ENCODE measurements at regions not wholly inside any gene's neighbourhood (a gene's known extent, or its start where the extent isn't known, plus 50 kb on each side); places are given as distances from the start of the nearest gene placed in this dataset.
A peak's percentile ranks its signal among the peaks of the same experiment; 100 is the strongest.

DNA sequence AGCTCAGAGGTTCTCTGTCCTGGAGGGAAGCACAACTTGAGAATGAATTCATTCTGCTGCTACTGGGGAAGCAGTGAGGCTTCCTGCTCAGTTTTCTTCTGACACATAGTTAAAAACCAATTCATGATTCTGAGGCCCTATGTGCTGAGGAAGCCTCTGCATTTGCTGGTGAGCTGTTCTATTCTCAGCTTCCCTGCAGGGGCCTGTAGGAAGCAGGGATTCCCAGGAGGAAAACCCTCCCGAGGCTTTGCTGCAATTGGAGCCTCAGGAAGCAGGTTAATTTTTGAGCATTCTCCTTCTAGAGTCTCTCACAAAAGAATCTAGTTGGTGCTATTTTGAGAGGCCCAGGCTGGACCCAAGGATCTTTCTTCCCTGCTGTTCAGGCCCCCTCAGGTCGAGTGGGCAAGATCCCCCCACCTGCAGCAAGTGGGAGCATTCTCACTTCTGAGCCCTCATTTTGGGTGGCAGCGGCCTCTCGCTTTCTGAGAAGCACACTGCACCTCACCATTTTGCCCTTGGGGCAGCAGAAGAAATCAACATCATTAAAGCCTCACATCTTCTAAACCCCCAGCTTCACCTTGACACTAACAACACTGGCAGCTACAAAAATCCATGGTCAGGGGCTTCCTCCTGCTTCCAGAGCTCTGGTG lies 197.5 kb upstream of the TSC22D2 start:
- Histone ChIP-seq H3K9ac (ENCODE audit: extremely low read depth, insufficient read length, low read length) (no peak overlapping the region), H3K23ac (ENCODE audit: insufficient read length, low read depth, low read length) (no peak overlapping the region), H3K23me2 (ENCODE audit: insufficient read length, low read depth, low read length, poor library complexity, severe bottlenecking) (no peaks in the 10 kb centered on the region), H3K27me3 (ENCODE audit: insufficient read depth, low read length) (no peaks in the 10 kb centered on the region; the same call in 1 of the 2 replicates), H4K5ac (ENCODE audit: insufficient read length, low read depth, low read length) (no peak overlapping the region), H3K79me1 (ENCODE audit: insufficient read depth, low read depth, low read length, poor library complexity, severe bottlenecking) (no peaks in the 10 kb centered on the region), H3K18ac (ENCODE audit: insufficient read length, low read depth, low read length) (no peak overlapping the region), H2AFZ (ENCODE audit: low read length) (peak overlapping the region; percentile 85), H3K9me3 (ENCODE audit: control insufficient read depth, low read depth, low read length) (no peaks in the 10 kb centered on the region), H4K91ac (ENCODE audit: insufficient read length, low read depth, low read length) (no peak overlapping the region), H3K79me2 (ENCODE audit: insufficient read depth, low read length) (no peaks in the 10 kb centered on the region), H3T11ph (ENCODE audit: low read length) (no peak overlapping the region), H2BK5ac (ENCODE audit: insufficient read length, low read length) (no peak overlapping the region), H2BK20ac (ENCODE audit: low read depth, low read length, poor library complexity, severe bottlenecking) (no peak overlapping the region), H3K4ac (ENCODE audit: low read depth, low read length) (no peak overlapping the region), H2BK120ac (ENCODE audit: low read depth, low read length, poor library complexity, severe bottlenecking) (no peak overlapping the region), H2AK5ac (ENCODE audit: insufficient read length, low read length) (no peak overlapping the region), H3K14ac (ENCODE audit: insufficient read depth, low read length) (no peak overlapping the region), H3K4me1 (ENCODE audit: insufficient read depth, low read length) (peaks cover 2% of the 10 kb centered on the region; the same call in 1 of the 2 replicates), H2BK12ac (ENCODE audit: insufficient read length, low read depth, low read length) (no peak overlapping the region), H4K8ac (replicated peaks; ENCODE audit: insufficient read length, low read depth, low read length) (no peak overlapping the region), H3K4me2 (ENCODE audit: insufficient read depth, insufficient read length, low read length) (no peak overlapping the region), H4K20me1 (ENCODE audit: control insufficient read depth, insufficient read depth, insufficient read length) (no peaks in the 10 kb centered on the region), H3K56ac (ENCODE audit: insufficient read length, low read depth, low read length) (no peak overlapping the region), H2BK15ac (ENCODE audit: low read depth, low read length) (no peak overlapping the region), H3K27ac (ENCODE audit: insufficient read length, low read depth, low read length) (no peak overlapping the region)
- peak overlapping the region in 1 of 3 experiments; percentile 63; a peak in 1 of 7 replicates for H3K27ac Mint-ChIP-seq
- peaks cover 15 to 18% of the 10 kb centered on the region in 2 experiments for H3K4me1 Mint-ChIP-seq
- no peak for DNase-seq
- no peaks in the 10 kb centered on the region; the same call in 1 of the 2 replicates for H3K27me3 Mint-ChIP-seq (ENCODE audit: low read depth)
- peaks cover 5 to 16% of the 10 kb centered on the region in 2 experiments; a peak in 4 of 5 replicates for H3K9me3 Mint-ChIP-seq
- H3K4me3 Mint-ChIP-seq, result no peak overlapping the region
- H3K36me3 Mint-ChIP-seq (ENCODE audit: insufficient read depth in 1 of 3, low read depth in 3 of 3), result peaks cover 0 to 14% (median 8%) of the 10 kb centered on the region in 3 experiments; a peak in 5 of 7 replicates
- no CpG with 5 or more reads among the region's 4 CpGs for WGBS (ENCODE audit: extremely low coverage, insufficient read length, low lambda C conversion rate)
- TF ChIP-seq, protein P1, sequence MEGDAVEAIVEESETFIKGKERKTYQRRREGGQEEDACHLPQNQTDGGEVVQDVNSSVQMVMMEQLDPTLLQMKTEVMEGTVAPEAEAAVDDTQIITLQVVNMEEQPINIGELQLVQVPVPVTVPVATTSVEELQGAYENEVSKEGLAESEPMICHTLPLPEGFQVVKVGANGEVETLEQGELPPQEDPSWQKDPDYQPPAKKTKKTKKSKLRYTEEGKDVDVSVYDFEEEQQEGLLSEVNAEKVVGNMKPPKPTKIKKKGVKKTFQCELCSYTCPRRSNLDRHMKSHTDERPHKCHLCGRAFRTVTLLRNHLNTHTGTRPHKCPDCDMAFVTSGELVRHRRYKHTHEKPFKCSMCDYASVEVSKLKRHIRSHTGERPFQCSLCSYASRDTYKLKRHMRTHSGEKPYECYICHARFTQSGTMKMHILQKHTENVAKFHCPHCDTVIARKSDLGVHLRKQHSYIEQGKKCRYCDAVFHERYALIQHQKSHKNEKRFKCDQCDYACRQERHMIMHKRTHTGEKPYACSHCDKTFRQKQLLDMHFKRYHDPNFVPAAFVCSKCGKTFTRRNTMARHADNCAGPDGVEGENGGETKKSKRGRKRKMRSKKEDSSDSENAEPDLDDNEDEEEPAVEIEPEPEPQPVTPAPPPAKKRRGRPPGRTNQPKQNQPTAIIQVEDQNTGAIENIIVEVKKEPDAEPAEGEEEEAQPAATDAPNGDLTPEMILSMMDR (conservative IDR thresholded peaks at IDR 0.05), result 0 out of 3 replicates have a peak, but pooled peaks have one; percentile 15
